ENCODE measurements at regions not wholly inside any gene's neighbourhood (a gene's known extent, or its start where the extent isn't known, plus 50 kb on each side); places are given as distances from the start of the nearest gene placed in this dataset.

- no peak overlapping the region for H3K27ac Mint-ChIP-seq
- H3K9me3 Mint-ChIP-seq: no peaks in the 10 kb centered on the region
- no peak for ATAC-seq (replicated peaks)
- H3K36me3 Mint-ChIP-seq (ENCODE audit: low read depth): no peaks in the 10 kb centered on the region
- H3K4me3 Mint-ChIP-seq: no peak overlapping the region
- H3K27me3 Mint-ChIP-seq: no peaks in the 10 kb centered on the region
- peaks cover under 1% of the 10 kb centered on the region for H3K4me1 Mint-ChIP-seq
Observed at GRCh38 chr2:12317814-12318426, 398.8 kb upstream of the TRIB2 start.

GRCh38 chr2:12318427-12319057, 398.2 kb upstream of the TRIB2 start:
- no peaks in the 10 kb centered on the region for H3K4me1 Mint-ChIP-seq
- no peaks in the 10 kb centered on the region for H3K9me3 Mint-ChIP-seq
- H3K36me3 Mint-ChIP-seq (ENCODE audit: low read depth): no peaks in the 10 kb centered on the region
- ATAC-seq (replicated peaks): no peak
- no peak overlapping the region for H3K4me3 Mint-ChIP-seq
- H3K27me3 Mint-ChIP-seq: no peaks in the 10 kb centered on the region
- no peak overlapping the region for H3K27ac Mint-ChIP-seq

GRCh38 chr2:12320027-12320734, 396.6 kb upstream of the TRIB2 start:
- no peaks in the 10 kb centered on the region for H3K4me1 Mint-ChIP-seq
- no peaks in the 10 kb centered on the region for H3K36me3 Mint-ChIP-seq (ENCODE audit: low read depth)
- no peak overlapping the region for H3K4me3 Mint-ChIP-seq
- ATAC-seq (replicated peaks): no peak
- no peak overlapping the region for H3K27ac Mint-ChIP-seq
- H3K9me3 Mint-ChIP-seq: no peaks in the 10 kb centered on the region
- H3K27me3 Mint-ChIP-seq: no peaks in the 10 kb centered on the region

GRCh38 chr2:12320991-12321641, 395.6 kb upstream of the TRIB2 start:
- Mint-ChIP-seq H3K4me1 (no peaks in the 10 kb centered on the region), H3K4me3 (no peak overlapping the region), H3K36me3 (ENCODE audit: low read depth) (no peaks in the 10 kb centered on the region), H3K27ac (no peak overlapping the region), H3K27me3 (no peaks in the 10 kb centered on the region), H3K9me3 (no peaks in the 10 kb centered on the region)
- ATAC-seq (replicated peaks): no peak

GRCh38 chr2:12321886-12322285, 394.9 kb upstream of the TRIB2 start:
- H3K36me3 Mint-ChIP-seq (ENCODE audit: low read depth): no peaks in the 10 kb centered on the region
- no peaks in the 10 kb centered on the region for H3K4me1 Mint-ChIP-seq
- H3K9me3 Mint-ChIP-seq: no peaks in the 10 kb centered on the region
- no peak overlapping the region for H3K27ac Mint-ChIP-seq
- no peak for ATAC-seq (replicated peaks)
- H3K4me3 Mint-ChIP-seq: no peak overlapping the region
- no peaks in the 10 kb centered on the region for H3K27me3 Mint-ChIP-seq

- no peaks in the 10 kb centered on the region for H3K36me3 Mint-ChIP-seq (ENCODE audit: low read depth)
- no peaks in the 10 kb centered on the region for H3K27me3 Mint-ChIP-seq
- H3K4me3 Mint-ChIP-seq: no peak overlapping the region
- no peak overlapping the region for H3K27ac Mint-ChIP-seq
- H3K9me3 Mint-ChIP-seq: no peaks in the 10 kb centered on the region
- H3K4me1 Mint-ChIP-seq: no peaks in the 10 kb centered on the region
- no peak for ATAC-seq (replicated peaks)
Observed at GRCh38 chr2:12325806-12326205, 390.9 kb upstream of the TRIB2 start.

- Mint-ChIP-seq H3K9me3 (peaks cover under 1% of the 10 kb centered on the region), H3K27ac (no peak overlapping the region), H3K4me3 (no peak overlapping the region), H3K27me3 (no peaks in the 10 kb centered on the region), H3K36me3 (ENCODE audit: low read depth) (no peaks in the 10 kb centered on the region), H3K4me1 (no peaks in the 10 kb centered on the region)
- no peak for ATAC-seq (replicated peaks)
Observed at GRCh38 chr2:12326449-12327190, 390.1 kb upstream of the TRIB2 start.

GRCh38 chr2:12330916-12331315, 385.8 kb upstream of the TRIB2 start:
- no peak for ATAC-seq (replicated peaks)
- no peak overlapping the region for H3K27ac Mint-ChIP-seq
- H3K36me3 Mint-ChIP-seq (ENCODE audit: low read depth): no peaks in the 10 kb centered on the region
- peaks cover 7% of the 10 kb centered on the region for H3K4me1 Mint-ChIP-seq
- H3K27me3 Mint-ChIP-seq: no peaks in the 10 kb centered on the region
- peaks cover 3% of the 10 kb centered on the region for H3K9me3 Mint-ChIP-seq
- H3K4me3 Mint-ChIP-seq: no peak overlapping the region

- Mint-ChIP-seq H3K4me1 (peaks cover 7% of the 10 kb centered on the region), H3K9me3 (peaks cover 3% of the 10 kb centered on the region), H3K27me3 (no peaks in the 10 kb centered on the region), H3K4me3 (no peak overlapping the region), H3K27ac (no peak overlapping the region), H3K36me3 (ENCODE audit: low read depth) (no peaks in the 10 kb centered on the region)
- no peak for ATAC-seq (replicated peaks)
Observed at GRCh38 chr2:12331698-12332097, 385.0 kb upstream of the TRIB2 start.

GRCh38 chr2:12333293-12333692, 383.4 kb upstream of the TRIB2 start:
- H3K36me3 Mint-ChIP-seq (ENCODE audit: low read depth): no peaks in the 10 kb centered on the region
- no peak for ATAC-seq (replicated peaks)
- peaks cover 3% of the 10 kb centered on the region for H3K9me3 Mint-ChIP-seq
- H3K4me1 Mint-ChIP-seq: peaks cover 7% of the 10 kb centered on the region
- no peaks in the 10 kb centered on the region for H3K27me3 Mint-ChIP-seq
- no peak overlapping the region for H3K27ac Mint-ChIP-seq
- H3K4me3 Mint-ChIP-seq: no peak overlapping the region

- no peak for ATAC-seq (replicated peaks)
- H3K4me3 Mint-ChIP-seq: no peak overlapping the region
- H3K36me3 Mint-ChIP-seq (ENCODE audit: low read depth): no peaks in the 10 kb centered on the region
- H3K4me1 Mint-ChIP-seq: peaks cover 7% of the 10 kb centered on the region
- H3K27ac Mint-ChIP-seq: no peak overlapping the region
- peaks cover 3% of the 10 kb centered on the region for H3K9me3 Mint-ChIP-seq
- no peaks in the 10 kb centered on the region for H3K27me3 Mint-ChIP-seq
Observed at GRCh38 chr2:12334412-12334966, 382.2 kb upstream of the TRIB2 start.

GRCh38 chr2:12335131-12335530, 381.6 kb upstream of the TRIB2 start:
- Mint-ChIP-seq H3K27me3 (no peaks in the 10 kb centered on the region), H3K27ac (no peak overlapping the region)

GRCh38 chr2:12335995-12336394, 380.7 kb upstream of the TRIB2 start:
- ATAC-seq (replicated peaks): no peak
- H3K4me3 Mint-ChIP-seq: no peak overlapping the region
- H3K27ac Mint-ChIP-seq: no peak overlapping the region
- H3K9me3 Mint-ChIP-seq: peaks cover 3% of the 10 kb centered on the region
- H3K4me1 Mint-ChIP-seq: peaks cover 7% of the 10 kb centered on the region
- H3K27me3 Mint-ChIP-seq: no peaks in the 10 kb centered on the region
- no peaks in the 10 kb centered on the region for H3K36me3 Mint-ChIP-seq (ENCODE audit: low read depth)

More at GRCh38 chr2:12335131-12335530, 381.6 kb upstream of the TRIB2 start:
- Mint-ChIP-seq H3K4me3 (no peak overlapping the region), H3K9me3 (peaks cover 3% of the 10 kb centered on the region), H3K4me1 (peaks cover 7% of the 10 kb centered on the region), H3K36me3 (ENCODE audit: low read depth) (no peaks in the 10 kb centered on the region)
- no peak for ATAC-seq (replicated peaks)
